Choroid plexus epithelial cell (primary cell): ENCODE measurements at regions not wholly inside any gene's neighbourhood (a gene's known extent, or its start where the extent isn't known, plus 50 kb on each side); places are given as distances from the start of the nearest gene placed in this dataset.
A peak's percentile ranks its signal among the peaks of the same experiment; 100 is the strongest.

Experiments used
- DNase-seq: peaks from one replicate; pipeline ENCODE4 v3.0.0-alpha.2; 2010; ENCODE audit warnings: low read depth
- H3K4me3 ChIP-seq: 2 replicates; pipeline ENCODE4 v1.5.1; 2011; ENCODE audit warnings: low read depth, mild to moderate bottlenecking, control low read depth, low read length, moderate library complexity
- CTCF ChIP-seq: conservative IDR thresholded peaks from 2 replicates; pipeline ENCODE4 v1.5.1; 2011; ENCODE audit warnings: low read depth, mild to moderate bottlenecking, control low read depth, inconsistent platforms, low read length, moderate library complexity

- no peak for DNase-seq
- no peak overlapping the region for H3K4me3 ChIP-seq
- TF ChIP-seq CTCF: no peak
Observed at GRCh38 chr16:76942089-76942488, 248.9 kb upstream of the MON1B start.

GRCh38 chr16:76943921-76944320 is 247.1 kb upstream of the MON1B start:
- no peak for TF ChIP-seq CTCF
- H3K4me3 ChIP-seq: no peak overlapping the region
- DNase-seq: no peak

DNA sequence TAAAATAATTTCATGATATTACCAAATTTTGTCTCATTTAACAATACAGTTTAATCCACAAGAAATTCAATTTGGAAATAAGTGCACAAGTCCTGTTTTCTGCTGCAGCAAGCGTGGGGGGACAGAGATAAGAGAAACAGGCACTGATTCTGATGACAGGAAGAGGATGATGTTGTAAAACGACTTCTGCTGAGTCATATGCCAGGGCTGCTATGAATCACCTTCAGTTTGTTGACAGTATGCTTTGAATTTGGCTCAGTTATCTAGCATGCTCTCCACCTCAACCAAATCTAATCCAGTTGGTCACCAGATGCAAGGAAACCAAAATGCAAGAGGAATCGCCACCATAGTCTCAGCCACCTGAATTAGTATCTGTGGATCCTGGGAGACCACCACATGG is 244.1 kb upstream of the MON1B start:
- H3K4me3 ChIP-seq: no peak overlapping the region
- TF ChIP-seq CTCF: no peak
- DNase-seq: peak; percentile 67

DNA sequence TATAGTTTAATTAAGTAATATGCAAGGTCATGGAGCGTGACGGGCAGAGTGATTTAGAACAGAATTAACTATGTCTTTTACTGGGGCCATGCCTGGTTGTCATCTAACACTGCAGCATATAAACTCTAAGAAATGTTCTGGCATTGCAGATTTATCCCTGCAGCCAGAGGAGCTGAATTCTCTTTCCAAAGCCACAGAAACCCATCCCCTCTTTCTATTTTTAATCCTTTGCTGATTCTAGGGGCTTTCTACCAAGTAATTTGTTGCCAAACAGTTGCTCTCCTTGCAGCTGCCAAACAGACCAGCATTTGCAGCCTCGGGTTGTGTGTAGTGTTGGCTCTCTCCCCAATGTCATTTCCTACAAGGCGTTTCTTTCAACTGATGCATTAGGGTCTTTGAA is 243.2 kb upstream of the MON1B start:
- no peak overlapping the region for H3K4me3 ChIP-seq
- TF ChIP-seq CTCF: no peak
- no peak for DNase-seq

DNA sequence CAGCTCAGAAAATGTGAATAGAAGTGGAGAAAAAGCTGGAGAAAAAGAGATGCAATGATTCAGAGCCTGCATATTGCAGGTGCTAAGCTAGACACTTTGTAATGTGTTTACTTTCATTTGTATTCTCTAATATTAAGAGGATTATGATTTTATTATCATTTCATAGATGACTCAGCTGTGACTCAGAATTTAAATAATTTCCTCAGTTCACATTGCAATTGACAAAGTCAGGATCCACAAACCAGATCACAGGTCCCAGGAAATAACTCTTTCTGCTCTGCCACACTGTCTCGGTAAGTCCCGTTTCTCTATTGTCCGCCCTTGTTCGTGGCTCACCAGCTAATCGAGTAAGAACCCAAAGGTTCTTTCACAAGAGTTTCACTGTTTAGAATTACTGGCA is 235.4 kb upstream of the MON1B start:
- DNase-seq: peak; percentile 21
- H3K4me3 ChIP-seq: no peak overlapping the region
- TF ChIP-seq CTCF: no peak

DNA sequence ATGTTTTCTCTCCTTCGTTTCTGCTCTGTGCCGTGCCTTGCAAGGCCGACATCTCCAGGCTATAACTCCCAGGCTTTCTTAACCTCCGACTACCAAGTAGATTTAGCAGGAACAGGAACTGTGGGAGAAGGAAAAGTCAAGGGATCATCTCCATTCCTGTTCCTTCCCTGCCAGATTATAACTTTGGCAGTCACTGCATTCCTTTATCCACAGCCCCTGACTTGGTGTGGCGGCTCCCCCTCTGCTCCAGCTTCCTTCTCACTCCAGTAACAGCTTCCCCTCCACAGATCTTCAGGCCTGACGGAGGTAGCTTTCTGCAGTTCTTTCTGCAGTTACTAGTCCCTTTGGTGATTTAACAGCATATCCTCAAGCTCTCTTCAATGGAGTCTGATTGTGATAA is 234.6 kb upstream of the MON1B start:
- no peak overlapping the region for H3K4me3 ChIP-seq
- DNase-seq: peak; percentile 6
- no peak for TF ChIP-seq CTCF

GRCh38 chr16:76956841-76957240 is 234.1 kb upstream of the MON1B start:
- no peak for TF ChIP-seq CTCF
- H3K4me3 ChIP-seq: no peak overlapping the region
- no peak for DNase-seq
